T-cell (primary cell): ENCODE measurements at regions not wholly inside any gene's neighbourhood (a gene's known extent, or its start where the extent isn't known, plus 50 kb on each side); places are given as distances from the start of the nearest gene placed in this dataset.

ENCODE experiments used
- ATAC-seq, 4 experiments: fragments of 200-7000 bp in 3 of 4; fragments of 150-1000 bp in 1 of 4; cut with Tn5 transposase; replicated peaks in 1 of 4; 1 replicate in 3 of 4; 2 replicates in 1 of 4; pipeline ENCODE4 v1.10.0; 2021; ENCODE audit warnings: moderate library complexity in 3 of 4, mild to moderate bottlenecking in 2 of 4, moderate number of reproducible peaks in 1 of 4
- CTCF ChIA-PET, 2 donors: fragments of 300-600 bp; sonication (Branson Sonifier 250); formaldehyde crosslinking; loops; one replicate each; lab custom pipeline; 2022; ENCODE audit warnings: antibody characterized with exemption in 2 of 2; lab: Charles Lee
- POLR2A ChIA-PET, 2 donors: fragments of 300-600 bp; sonication (Branson Sonifier 250); formaldehyde crosslinking; loops; one replicate each; lab custom pipeline; 2022; ENCODE audit warnings: antibody characterized with exemption in 2 of 2; lab: Charles Lee
- DNase-seq, 35 experiments: peaks; one replicate each; pipeline versions ENCODE4 v3.0.0 to v3.0.0-alpha.2; 2013 to 2023
- H3K27ac ChIP-seq: one replicate; pipeline ENCODE4 v1.5.1; 2013; ENCODE audit warnings: low read length
- H3K27me3 ChIP-seq, 2 experiments: replicated peaks in 1 of 2; 1 replicate in 1 of 2; 2 replicates in 1 of 2; pipeline versions ENCODE4 v1.6.1 to v1.7.0; 2013; ENCODE audit warnings: low read length in 1 of 2, mixed read lengths in 1 of 2; ENCODE audit not compliant: control insufficient read depth in 2 of 2, insufficient read depth in 2 of 2; ENCODE audit errors: extremely low read depth in 1 of 2
- H3K36me3 ChIP-seq, 2 donors: 1 replicate in 1 of 2; 2 replicates in 1 of 2; pipeline versions ENCODE4 v1.6.1 to v1.7.0; 2013; ENCODE audit warnings: low read length in 1 of 2; ENCODE audit not compliant: control insufficient read depth in 2 of 2, insufficient read depth in 1 of 2; ENCODE audit errors: extremely low read depth in 1 of 2
- H3K4me1 ChIP-seq, 2 experiments: 1 replicate in 1 of 2; 2 replicates in 1 of 2; pipeline versions ENCODE4 v1.6.1 to v1.7.0; 2013; ENCODE audit warnings: low read length in 2 of 2, mixed read lengths in 1 of 2; ENCODE audit not compliant: insufficient read depth in 2 of 2, control insufficient read depth in 1 of 2; ENCODE audit errors: extremely low read depth in 1 of 2
- H3K4me3 ChIP-seq, 2 donors: 1 replicate in 1 of 2; 2 replicates in 1 of 2; pipeline versions ENCODE4 v1.5.1 to v1.7.0; 2013; ENCODE audit warnings: mild to moderate bottlenecking in 2 of 2, low read length in 1 of 2, moderate library complexity in 1 of 2; ENCODE audit not compliant: control insufficient read depth in 1 of 2; ENCODE audit errors: extremely low read depth in 1 of 2
- H3K9me3 ChIP-seq: 2 replicates; pipeline ENCODE4 v1.7.0; 2013
- H3K27ac Mint-ChIP-seq, 2 donors: one replicate each; pipeline ENCODE4 v1.8.0; 2020 to 2021; ENCODE audit warnings: mild to moderate bottlenecking in 2 of 2, mixed read lengths in 2 of 2
- H3K27me3 Mint-ChIP-seq, 2 donors: one replicate each; pipeline ENCODE4 v1.8.0; 2021 to 2022; ENCODE audit warnings: mixed read lengths in 2 of 2
- H3K36me3 Mint-ChIP-seq: one replicate; pipeline ENCODE4 v1.8.0; 2021; ENCODE audit warnings: mixed read lengths
- H3K4me1 Mint-ChIP-seq, 3 donors: one replicate each; pipeline ENCODE4 v1.8.0; 2020 to 2022; ENCODE audit warnings: mixed read lengths in 3 of 3, mild to moderate bottlenecking in 1 of 3
- H3K4me3 Mint-ChIP-seq, 3 donors: one replicate each; pipeline ENCODE4 v1.8.0; 2020 to 2022; ENCODE audit warnings: mild to moderate bottlenecking in 3 of 3, mixed read lengths in 3 of 3, moderate library complexity in 3 of 3
- H3K9me3 Mint-ChIP-seq, 3 donors: one replicate each; pipeline ENCODE4 v1.8.0; 2020 to 2022; ENCODE audit warnings: mixed read lengths in 3 of 3
- WGBS: methylation state at CpG from one replicate; pipeline ENCODE4 v1.1.5; 2013; ENCODE audit warnings: missing lambda C conversion rate; ENCODE audit not compliant: insufficient coverage; 5-methylcytosine and 5-hydroxymethylcytosine counted together

DNA sequence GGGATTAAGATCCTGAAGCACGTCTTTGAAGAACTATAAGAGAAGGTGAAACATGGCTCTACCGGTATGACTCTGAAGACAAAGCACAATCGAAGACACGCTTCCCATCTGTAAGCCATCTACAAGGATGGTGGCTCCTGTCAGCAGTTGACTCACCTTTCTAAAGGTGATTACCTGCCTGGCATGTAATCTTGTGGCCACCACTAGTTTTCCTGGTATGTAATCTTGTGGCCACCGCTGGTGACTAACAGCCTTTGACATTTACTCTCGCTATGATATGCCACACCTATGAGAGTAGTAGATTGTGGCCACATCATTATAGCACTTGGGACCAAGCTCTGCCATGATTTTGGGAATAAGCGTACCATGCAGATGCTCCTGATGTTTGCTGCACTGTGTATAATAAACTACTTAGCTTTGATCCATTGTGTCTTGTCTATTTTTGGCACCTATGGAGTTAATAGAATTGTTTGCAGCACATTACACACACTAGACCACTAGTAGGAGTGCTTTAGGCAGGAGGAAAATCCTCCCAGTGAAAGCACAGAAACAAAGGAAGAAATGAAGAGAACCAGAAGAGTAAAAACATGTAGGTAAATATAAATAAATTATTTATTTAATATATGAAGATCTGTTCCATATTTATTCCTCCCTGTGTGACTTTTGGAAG lies 59.8 kb downstream of the VAX1 start:
- no peak overlapping the region for H3K27ac Mint-ChIP-seq
- no peaks in the 10 kb centered on the region for H3K27me3 Mint-ChIP-seq
- Histone ChIP-seq H3K9me3 (no peaks in the 10 kb centered on the region), H3K36me3 (no peaks in the 10 kb centered on the region), H3K4me3 (no peak overlapping the region), H3K27me3 (peaks cover 0 to 2% of the 10 kb centered on the region in 2 experiments), H3K27ac (no peak overlapping the region), H3K4me1 (no peaks in the 10 kb centered on the region)
- H3K4me3 Mint-ChIP-seq = no peak overlapping the region
- no peaks in the 10 kb centered on the region for H3K36me3 Mint-ChIP-seq
- CTCF ChIA-PET = interaction anchor here in 1 of 2 donors (0.7 kb wide), 1 partner anchor 573 kb away, joined by 3 read pairs; no protein-coding TSS in a partner anchor
- ATAC-seq (no peak), DNase-seq (no peak)
- POLR2A ChIA-PET = no interaction called here
- 90% methylated on average over 3 of the region's 7 CpGs for WGBS
- peaks cover 0 to 4% (median 3%) of the 10 kb centered on the region in 3 donors for H3K9me3 Mint-ChIP-seq
- H3K4me1 Mint-ChIP-seq = no peaks in the 10 kb centered on the region

- Mint-ChIP-seq H3K4me3 (no peak overlapping the region), H3K9me3 (peaks cover 0 to 4% (median 3%) of the 10 kb centered on the region in 3 donors), H3K4me1 (no peaks in the 10 kb centered on the region), H3K27me3 (peaks cover 4 to 8% of the 10 kb centered on the region in 2 donors), H3K36me3 (no peaks in the 10 kb centered on the region), H3K27ac (no peak overlapping the region)
- peaks cover 0 to 2% of the 10 kb centered on the region in 2 experiments for H3K27me3 ChIP-seq
- no peak overlapping the region for H3K4me3 ChIP-seq
- no peaks in the 10 kb centered on the region for H3K9me3 ChIP-seq
- ATAC-seq (no peak), DNase-seq (no peak)
- WGBS = no CpG with 5 or more reads among the region's 1 CpG
- no peaks in the 10 kb centered on the region for H3K36me3 ChIP-seq
- no peak overlapping the region for H3K27ac ChIP-seq
- POLR2A ChIA-PET = no interaction called here
- CTCF ChIA-PET = no interaction called here
- H3K4me1 ChIP-seq = no peaks in the 10 kb centered on the region
Observed at GRCh38 chr10:117075064-117075463, 63.0 kb downstream of the VAX1 start.

- Histone ChIP-seq H3K4me3 (no peak overlapping the region), H3K36me3 (no peaks in the 10 kb centered on the region), H3K27ac (no peak overlapping the region), H3K9me3 (no peaks in the 10 kb centered on the region), H3K27me3 (peaks cover 0 to 2% of the 10 kb centered on the region in 2 experiments), H3K4me1 (no peaks in the 10 kb centered on the region)
- WGBS = 0% methylated on average over 1 of the region's 2 CpGs
- peaks cover 4 to 8% of the 10 kb centered on the region in 2 donors for H3K27me3 Mint-ChIP-seq
- H3K9me3 Mint-ChIP-seq = peaks cover 0 to 4% (median 3%) of the 10 kb centered on the region in 3 donors
- DNase-seq (no peak), ATAC-seq (no peak)
- H3K36me3 Mint-ChIP-seq = no peaks in the 10 kb centered on the region
- no peak overlapping the region for H3K27ac Mint-ChIP-seq
- H3K4me3 Mint-ChIP-seq = no peak overlapping the region
- H3K4me1 Mint-ChIP-seq = no peaks in the 10 kb centered on the region
- CTCF ChIA-PET = interaction anchor here in 1 of 2 donors (1.0 kb wide), 1 partner anchor 135 kb away, joined by 3 read pairs; no protein-coding TSS in a partner anchor
- POLR2A ChIA-PET = no interaction called here
Observed at GRCh38 chr10:117074621-117075020, 63.4 kb downstream of the VAX1 start.

- Histone ChIP-seq H3K9me3 (no peaks in the 10 kb centered on the region), H3K36me3 (no peaks in the 10 kb centered on the region), H3K27me3 (peaks cover 0 to 2% of the 10 kb centered on the region in 2 experiments), H3K4me1 (no peaks in the 10 kb centered on the region), H3K27ac (no peak overlapping the region), H3K4me3 (no peak overlapping the region)
- Mint-ChIP-seq H3K4me1 (no peaks in the 10 kb centered on the region), H3K27ac (no peak overlapping the region), H3K27me3 (peaks cover 11 to 12% of the 10 kb centered on the region in 2 donors), H3K4me3 (no peak overlapping the region), H3K9me3 (no peaks in the 10 kb centered on the region), H3K36me3 (no peaks in the 10 kb centered on the region)
- ChIA-PET CTCF (no interaction called here), POLR2A (no interaction called here)
- 90% methylated on average over 4 of the region's 6 CpGs for WGBS
- DNase-seq (no peak), ATAC-seq (no peak)
Observed at GRCh38 chr10:117071286-117072050, 66.5 kb upstream of the SHTN1 start.
